Loucy (cell line): ENCODE measurements at regions not wholly inside any gene's neighbourhood (a gene's known extent, or its start where the extent isn't known, plus 50 kb on each side); places are given as distances from the start of the nearest gene placed in this dataset.

Experiments used
- H2AFZ ChIP-seq: fragments of 200-600 bp; sonication (generic); 2 replicates; pipeline ENCODE4 v1.6.0; 2016; ENCODE audit warnings: antibody characterized with exemption, mild to moderate bottlenecking, low read length, moderate library complexity
- H3F3A ChIP-seq: fragments of 200-600 bp; 2 replicates; pipeline ENCODE4 v1.6.0; 2016; ENCODE audit warnings: antibody characterized with exemption, low read depth, mild to moderate bottlenecking
- H3K27me3 ChIP-seq: fragments of 200-600 bp; sonication (generic); 2 replicates; pipeline ENCODE4 v1.6.1; 2014; ENCODE audit warnings: low read length, mild to moderate bottlenecking; ENCODE audit not compliant: insufficient read depth, poor library complexity, severe bottlenecking
- H3K36me3 ChIP-seq: fragments of 200-600 bp; sonication (generic); 2 replicates; pipeline ENCODE4 v1.6.1; 2016; ENCODE audit warnings: low read length; ENCODE audit not compliant: insufficient read depth
- H3K4me1 ChIP-seq: fragments of 200-600 bp; sonication (generic); 2 replicates; pipeline ENCODE4 v1.5.1; 2014; ENCODE audit warnings: low read length, mild to moderate bottlenecking; ENCODE audit not compliant: insufficient read depth, poor library complexity, severe bottlenecking
- H3K4me2 ChIP-seq: fragments of 200-600 bp; sonication (generic); 2 replicates; pipeline ENCODE4 v1.6.0; 2014; ENCODE audit warnings: antibody characterized with exemption, low read length, low read depth, mild to moderate bottlenecking; ENCODE audit not compliant: poor library complexity, severe bottlenecking
- H3K4me3 ChIP-seq: fragments of 200-600 bp; sonication (generic); 2 replicates; pipeline ENCODE4 v1.5.1; 2014; ENCODE audit warnings: low read length, mild to moderate bottlenecking, mixed read lengths; ENCODE audit not compliant: poor library complexity, severe bottlenecking
- H3K79me2 ChIP-seq: fragments of 200-600 bp; sonication (generic); 2 replicates; pipeline ENCODE4 v1.6.1; 2014; ENCODE audit warnings: low read length; ENCODE audit not compliant: insufficient read depth
- H3K9ac ChIP-seq: fragments of 200-600 bp; sonication (generic); 2 replicates; pipeline ENCODE4 v1.6.0; 2014; ENCODE audit warnings: mild to moderate bottlenecking, low read depth, low read length, moderate library complexity; ENCODE audit not compliant: poor library complexity, severe bottlenecking
- H3K9me2 ChIP-seq: fragments of 200-600 bp; sonication (generic); replicated peaks from 2 replicates; pipeline ENCODE4 v1.6.1; 2016; ENCODE audit warnings: low read depth, low read length, mixed read lengths
- H3K9me3 ChIP-seq: fragments of 200-600 bp; sonication (generic); 2 replicates; pipeline ENCODE4 v1.6.1; 2014; ENCODE audit warnings: mild to moderate bottlenecking, antibody characterized with exemption, low read length, low read depth; ENCODE audit not compliant: insufficient read depth
- H4K20me1 ChIP-seq: fragments of 200-600 bp; sonication (generic); 2 replicates; pipeline ENCODE4 v1.6.0; 2014; ENCODE audit warnings: antibody characterized with exemption, low read length, mild to moderate bottlenecking; ENCODE audit not compliant: insufficient read depth, poor library complexity, severe bottlenecking
- CTCF ChIP-seq: fragments of 200-600 bp; sonication (generic); conservative IDR thresholded peaks from 2 replicates; pipeline ENCODE4 v1.5.1; 2014; ENCODE audit warnings: mild to moderate bottlenecking, antibody characterized with exemption, low read length
- EZH2phosphoT487 ChIP-seq: fragments of 200-600 bp; IDR thresholded peaks from 2 replicates; pipeline ENCODE4 v1.6.1; 2018; ENCODE audit warnings: antibody characterized with exemption, mild to moderate bottlenecking, moderate library complexity, borderline replicate concordance

DNA sequence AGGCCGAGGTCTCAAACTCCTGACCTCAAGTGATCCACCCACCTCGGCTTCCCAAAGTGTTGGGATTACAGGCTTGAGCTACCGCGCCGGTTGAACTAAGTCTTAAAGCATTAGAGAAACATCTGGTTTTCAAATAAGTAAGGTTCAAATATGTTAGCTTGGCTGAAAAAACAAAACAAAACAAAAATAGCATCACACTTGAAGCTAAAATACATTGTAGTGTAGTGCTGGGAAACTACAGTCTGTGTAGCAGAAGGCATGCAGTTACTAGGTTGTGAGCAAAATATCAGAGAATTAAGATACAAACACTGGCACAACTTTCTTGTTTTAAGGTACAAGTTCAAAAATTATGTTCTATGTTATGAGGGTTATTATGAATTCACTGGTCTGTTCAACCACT lies 224.8 kb upstream of the CHORDC1 start:
- Histone ChIP-seq H3K36me3 (no peaks in the 10 kb centered on the region), H3K4me3 (no peak overlapping the region), H3K4me1 (no peaks in the 10 kb centered on the region), H3K9me2 (no peaks in the 10 kb centered on the region), H4K20me1 (no peaks in the 10 kb centered on the region), H3K9me3 (no peaks in the 10 kb centered on the region), H3K9ac (no peak overlapping the region), H3K27me3 (peaks cover 6% of the 10 kb centered on the region), H2AFZ (no peak overlapping the region), H3K79me2 (no peaks in the 10 kb centered on the region), H3K4me2 (no peak overlapping the region), H3F3A (no peaks in the 10 kb centered on the region)
- TF ChIP-seq EZH2phosphoT487, result no peak
- TF ChIP-seq CTCF, result no peak

GRCh38 chr11:90446207-90446606 lies 223.4 kb upstream of the CHORDC1 start:
- no peak overlapping the region for H3K9ac ChIP-seq
- no peak overlapping the region for H2AFZ ChIP-seq
- peaks cover 6% of the 10 kb centered on the region for H3K27me3 ChIP-seq
- H3K4me3 ChIP-seq, result no peak overlapping the region
- no peaks in the 10 kb centered on the region for H3F3A ChIP-seq
- H3K4me2 ChIP-seq, result no peak overlapping the region
- H3K9me2 ChIP-seq, result no peaks in the 10 kb centered on the region
- H3K79me2 ChIP-seq, result no peaks in the 10 kb centered on the region
- no peaks in the 10 kb centered on the region for H3K36me3 ChIP-seq
- no peaks in the 10 kb centered on the region for H3K4me1 ChIP-seq
- no peaks in the 10 kb centered on the region for H3K9me3 ChIP-seq
- TF ChIP-seq EZH2phosphoT487 (no peak), CTCF (no peak)
- H4K20me1 ChIP-seq, result no peaks in the 10 kb centered on the region

DNA sequence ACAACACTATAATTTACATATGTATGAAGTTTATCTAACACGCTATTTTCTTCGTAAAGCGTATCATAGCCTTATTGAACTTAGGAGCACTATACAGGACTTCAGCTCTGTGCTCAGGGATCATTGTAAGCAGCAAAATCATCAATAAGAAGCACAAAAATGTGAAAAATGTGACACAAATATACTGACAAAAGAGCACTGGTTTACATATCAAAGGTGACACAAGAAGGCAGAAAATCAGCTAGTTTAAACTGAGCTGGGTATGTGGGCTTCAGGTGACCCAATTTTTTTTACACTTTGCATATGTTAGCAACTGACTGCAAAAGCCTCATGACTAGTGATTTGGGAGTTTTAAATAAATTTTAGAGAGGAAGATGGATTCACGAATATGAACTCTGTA lies 215.2 kb upstream of the CHORDC1 start:
- no peak overlapping the region for H3K9ac ChIP-seq
- H3K9me3 ChIP-seq, result no peaks in the 10 kb centered on the region
- H3K36me3 ChIP-seq, result no peaks in the 10 kb centered on the region
- no peaks in the 10 kb centered on the region for H3F3A ChIP-seq
- no peak overlapping the region for H3K4me2 ChIP-seq
- no peaks in the 10 kb centered on the region for H4K20me1 ChIP-seq
- H3K79me2 ChIP-seq, result no peaks in the 10 kb centered on the region
- no peaks in the 10 kb centered on the region for H3K4me1 ChIP-seq
- TF ChIP-seq EZH2phosphoT487, result no peak
- no peak for TF ChIP-seq CTCF
- H3K27me3 ChIP-seq, result no peaks in the 10 kb centered on the region
- no peak overlapping the region for H2AFZ ChIP-seq
- H3K4me3 ChIP-seq, result no peak overlapping the region
- H3K9me2 ChIP-seq, result no peaks in the 10 kb centered on the region
